K562 (cell line): ENCODE measurements at regions not wholly inside any gene's neighbourhood (a gene's known extent, or its start where the extent isn't known, plus 50 kb on each side); places are given as distances from the start of the nearest gene placed in this dataset.

Source experiments
- BCLAF1 ChIP-seq, 2 experiments: fragments of 450-650 bp in 1 of 2; IDR thresholded peaks; 2 replicates each; pipeline ENCODE4 v1.6.1; 2011 to 2017; ENCODE audit warnings: low read depth in 2 of 2, antibody characterized with exemption in 1 of 2, borderline replicate concordance in 1 of 2, low read length in 1 of 2, mild to moderate bottlenecking in 1 of 2, mixed read lengths in 1 of 2; ENCODE audit not compliant: control insufficient read depth in 1 of 2
- CHD2 ChIP-seq: IDR thresholded peaks from 2 replicates; pipeline ENCODE4 v1.6.1; 2011; ENCODE audit warnings: low read depth, low read length
- GABPB1 ChIP-seq: sonication (generic); formaldehyde crosslinking; IDR thresholded peaks from 2 replicates; pipeline ENCODE4 v1.8.0; 2022; ENCODE audit warnings: mild to moderate bottlenecking, missing genetic modification reagents
- HDAC8 ChIP-seq: fragments of 450-650 bp; IDR thresholded peaks from 2 replicates; pipeline ENCODE4 v1.6.1; 2016; ENCODE audit warnings: mild to moderate bottlenecking, missing genetic modification characterization, moderate library complexity, missing compliant biosample characterization
- KAT8 ChIP-seq: fragments of 450-650 bp; IDR thresholded peaks from 2 replicates; pipeline ENCODE4 v1.6.1; 2016; ENCODE audit warnings: low read depth, mild to moderate bottlenecking
- MEF2D ChIP-seq: conservative IDR thresholded peaks from 2 replicates; pipeline ENCODE4 v1.6.1; 2016; ENCODE audit warnings: low read depth, missing genetic modification characterization, missing compliant biosample characterization
- NFIX ChIP-seq: fragments of 250-450 bp; sonication (Bioruptor Pico); IDR thresholded peaks from 2 replicates; pipeline ENCODE4 v1.4.0; 2020; ENCODE audit warnings: low read depth, mild to moderate bottlenecking, moderate library complexity
- NR3C1 ChIP-seq: sonication (generic); formaldehyde crosslinking; IDR thresholded peaks from 2 replicates; pipeline ENCODE4 v1.8.1; 2022; ENCODE audit warnings: missing genetic modification reagents
- PHB2 ChIP-seq: fragments of 450-650 bp; IDR thresholded peaks from 2 replicates; pipeline ENCODE4 v1.6.1; 2017; ENCODE audit warnings: low read depth
- SIX5 ChIP-seq, 2 experiments: IDR thresholded peaks; 2 replicates each; pipeline ENCODE4 v1.6.1; 2011; ENCODE audit warnings: low read length in 2 of 2, borderline replicate concordance in 1 of 2, low read depth in 1 of 2, mild to moderate bottlenecking in 1 of 2, moderate library complexity in 1 of 2; ENCODE audit not compliant: insufficient read depth in 1 of 2
- TF ChIP-seq, protein P1 (sequence below): IDR thresholded peaks from 3 replicates; pipeline ENCODE4 v1.6.1; 2011; ENCODE audit warnings: borderline replicate concordance, mild to moderate bottlenecking; ENCODE audit not compliant: insufficient read length, insufficient read depth

DNA sequence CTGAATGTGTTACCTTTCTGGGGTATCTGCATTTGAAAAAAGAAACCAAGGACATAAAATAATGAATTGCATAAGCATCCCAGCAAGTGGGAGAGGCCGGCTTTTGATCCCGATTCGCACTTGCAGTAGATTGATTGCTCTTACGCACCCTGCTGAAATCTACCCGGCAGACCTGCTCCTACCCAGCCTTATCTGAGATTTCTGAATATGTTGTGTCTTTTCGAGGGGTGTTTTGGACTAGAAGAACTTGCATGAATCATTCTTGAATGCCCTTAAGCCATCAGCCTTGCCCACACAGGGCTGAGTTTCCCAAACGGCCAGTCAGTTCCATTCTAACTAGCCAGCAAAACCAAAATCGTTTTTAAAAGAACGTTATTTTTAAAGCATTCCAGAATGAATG lies 174.4 kb upstream of the BCOR start:
- TF ChIP-seq NFIX (CRISPR knock-in tag) (no peak), MEF2D (tag) (no peak), CHD2 (no peak), SIX5 (IDR thresholded peaks at IDR 0.05; ENCODE audit: borderline replicate concordance in 1 of 2, insufficient read depth in 1 of 2, low read depth in 1 of 2, low read length in 2 of 2) (no peak), NR3C1 (CRISPR knock-in tag) (no peak), GABPB1 (CRISPR knock-in tag) (no peak), HDAC8 (tag) (no peak), BCLAF1 (IDR thresholded peaks at IDR 0.05; ENCODE audit: borderline replicate concordance in 1 of 2, control insufficient read depth in 1 of 2, low read depth in 2 of 2, low read length in 1 of 2) (no peak), PHB2 (no peak), KAT8 (no peak)
- TF ChIP-seq, protein P1, sequence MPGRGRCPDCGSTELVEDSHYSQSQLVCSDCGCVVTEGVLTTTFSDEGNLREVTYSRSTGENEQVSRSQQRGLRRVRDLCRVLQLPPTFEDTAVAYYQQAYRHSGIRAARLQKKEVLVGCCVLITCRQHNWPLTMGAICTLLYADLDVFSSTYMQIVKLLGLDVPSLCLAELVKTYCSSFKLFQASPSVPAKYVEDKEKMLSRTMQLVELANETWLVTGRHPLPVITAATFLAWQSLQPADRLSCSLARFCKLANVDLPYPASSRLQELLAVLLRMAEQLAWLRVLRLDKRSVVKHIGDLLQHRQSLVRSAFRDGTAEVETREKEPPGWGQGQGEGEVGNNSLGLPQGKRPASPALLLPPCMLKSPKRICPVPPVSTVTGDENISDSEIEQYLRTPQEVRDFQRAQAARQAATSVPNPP: no peak
